Left colon (tissue), 2 donors: ENCODE measurements at regions not wholly inside any gene's neighbourhood (a gene's known extent, or its start where the extent isn't known, plus 50 kb on each side); places are given as distances from the start of the nearest gene placed in this dataset.

Experiments
- ATAC-seq: fragments of 200-7000 bp; cut with Tn5 transposase; one replicate; pipeline ENCODE4 v1.9.1; 2020; ENCODE audit warnings: mild to moderate bottlenecking, moderate library complexity
- DNase-seq, 2 donors: peaks; one replicate each; pipeline ENCODE4 v3.0.0-alpha.2; 2020
- intact Hi-C, 2 donors: fragments of 100-400 bp; cut with DNase I in 1 of 2; cut with micrococcal nuclease in 1 of 2; formaldehyde crosslinking; loops; one replicate each; pipeline versions ENCODE4 v1.11.2 to v1.14.0; 2022; cut with DNase I, micrococcal nuclease
- donor health status: DM: no; HTN: no; CAD: no.
- donor health status: DM: yes; HTN: yes; CAD: no.

DNA sequence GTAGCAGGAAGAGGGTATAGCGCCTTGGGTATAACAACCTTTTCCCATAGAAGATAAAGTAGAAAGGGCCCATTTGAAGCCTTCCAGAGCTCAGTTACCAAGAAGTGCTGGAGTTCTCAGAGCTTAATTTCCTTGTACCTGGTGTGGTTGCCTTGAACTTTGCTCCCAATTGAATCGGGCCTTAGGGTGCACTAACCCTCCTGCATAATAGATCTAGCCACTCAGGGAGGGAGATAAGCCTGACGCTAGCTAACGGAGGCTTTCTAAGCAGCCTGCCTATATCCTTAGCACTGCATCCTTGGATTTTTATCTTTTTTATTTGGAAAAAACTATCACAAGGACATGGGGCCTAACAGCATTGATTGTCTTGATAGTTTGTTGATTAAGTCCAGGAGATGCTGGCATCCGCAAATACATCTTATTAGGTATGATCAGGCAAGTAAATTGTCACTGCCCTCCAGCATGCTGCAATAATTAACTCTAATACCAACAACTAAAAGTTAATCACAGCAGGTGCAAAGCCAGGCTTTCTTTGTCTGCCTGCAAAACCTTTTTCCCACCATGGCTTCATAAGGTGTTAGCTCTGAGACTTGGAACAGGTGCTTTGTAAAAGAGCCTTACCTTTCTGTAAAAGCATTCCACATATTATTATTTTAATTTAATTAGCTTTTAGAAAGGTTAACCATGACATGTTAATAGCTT, 199.4 kb downstream of the SREK1 start:
- DNase-seq, result no peak
- ATAC-seq, result peak; percentile 82
- intact Hi-C loops, result no loop called here

DNA sequence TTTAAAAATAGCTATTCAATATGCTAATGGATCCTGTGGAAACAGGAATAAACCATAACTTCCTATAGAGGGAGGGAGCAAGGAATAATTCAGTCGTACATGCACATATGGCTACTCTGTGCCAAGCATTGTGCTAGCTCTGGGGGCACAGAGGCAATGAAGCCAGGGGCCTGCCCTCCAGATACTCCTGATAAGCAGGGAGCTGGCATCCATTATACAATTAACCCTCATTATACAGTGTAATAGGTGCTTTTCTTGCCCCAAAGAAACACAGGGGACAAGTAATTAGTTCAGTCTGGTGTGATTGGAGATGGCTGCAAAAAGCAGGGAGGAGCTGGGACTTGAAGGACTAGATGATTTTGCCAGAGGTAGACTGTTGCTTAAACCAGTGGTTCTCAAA, 200.4 kb downstream of the SREK1 start:
- no peak for DNase-seq
- intact Hi-C loops, result no loop called here
- no peak for ATAC-seq

GRCh38 chr5:66345281-66345680, 201.2 kb downstream of the SREK1 start:
- no peak for DNase-seq

DNA sequence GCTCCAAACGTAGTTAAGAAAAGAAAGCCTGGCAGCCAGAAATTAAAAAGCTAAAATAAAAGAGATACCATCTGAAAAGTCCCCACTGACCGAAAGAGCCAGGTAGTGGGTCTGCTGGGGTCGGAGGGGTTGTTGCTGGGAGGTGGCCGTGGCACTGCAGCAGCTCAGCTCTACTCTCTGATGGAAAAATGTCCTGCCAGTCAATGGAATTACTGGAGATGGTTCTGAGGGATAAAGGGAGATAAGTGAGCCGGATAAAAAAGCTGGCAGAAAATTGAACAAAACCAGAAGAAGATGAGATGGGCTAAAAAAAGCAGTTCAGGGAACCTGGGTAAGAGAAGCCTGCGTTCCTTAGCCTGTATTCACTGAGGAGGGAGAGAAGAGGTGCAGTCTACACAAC, 202.8 kb downstream of the SREK1 start:
- ATAC-seq, result no peak
- no peak for DNase-seq
- intact Hi-C loops, result no loop called here

More at GRCh38 chr5:66345281-66345680, 201.2 kb downstream of the SREK1 start:
- intact Hi-C loops, result no loop called here
- ATAC-seq, result no peak

- DNase-seq (no peak), ATAC-seq (no peak)
- intact Hi-C loops, result no loop called here
Observed at GRCh38 chr5:66348387-66349125, 204.5 kb downstream of the SREK1 start.

DNA sequence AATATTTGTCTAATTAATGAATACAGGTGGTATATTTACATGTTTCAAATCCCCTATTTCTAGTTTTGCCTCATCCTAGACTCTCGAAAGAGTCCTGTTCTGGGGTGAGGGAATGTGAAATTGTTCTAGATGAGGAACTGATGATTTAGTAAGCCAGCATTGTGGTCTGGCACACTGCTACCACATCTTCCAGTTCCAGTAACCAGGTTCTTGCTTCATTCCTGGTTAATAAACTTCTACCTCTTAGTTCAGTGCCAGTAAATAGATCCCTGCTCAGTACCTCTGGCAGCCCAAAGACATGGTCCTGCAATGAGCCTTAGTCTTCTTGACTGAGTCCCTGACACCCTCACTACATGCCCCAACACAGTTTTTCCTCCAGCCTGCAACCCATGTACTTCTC, 207.7 kb downstream of the SREK1 start:
- intact Hi-C loops, result no loop called here
- DNase-seq (no peak), ATAC-seq (no peak)

GRCh38 chr5:66353186-66353585, 209.1 kb downstream of the SREK1 start:
- intact Hi-C loops, result no loop called here
- ATAC-seq, result no peak
- no peak for DNase-seq

- DNase-seq (no peak), ATAC-seq (no peak)
- intact Hi-C loops, result no loop called here
Observed at GRCh38 chr5:66354422-66354821, 210.3 kb downstream of the SREK1 start.

DNA sequence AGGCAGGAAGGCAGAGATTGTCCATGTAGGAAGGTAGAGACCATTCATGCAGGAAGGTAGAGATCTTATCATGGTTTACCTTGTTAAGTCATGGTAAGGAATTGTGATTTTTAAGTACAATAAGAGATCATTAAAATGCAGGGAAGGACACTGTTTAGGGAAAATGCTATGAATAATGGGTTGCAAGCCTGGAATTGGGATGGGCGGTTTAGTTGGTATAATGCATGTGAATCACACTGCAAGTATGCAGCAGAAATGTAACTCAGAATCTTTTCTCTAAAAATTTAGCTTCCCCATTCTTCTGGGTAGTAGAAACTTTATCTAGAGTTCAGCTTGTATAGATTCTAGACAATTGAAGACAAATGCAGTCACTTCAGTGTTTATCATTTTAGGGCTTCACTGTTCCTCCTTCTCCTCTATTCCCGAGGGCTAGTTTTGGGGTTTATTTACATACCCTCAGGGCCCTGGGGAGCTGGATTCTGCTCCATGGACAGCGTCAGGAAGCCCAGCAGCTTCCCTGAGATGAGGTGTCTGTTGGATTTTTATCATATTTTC, 212.0 kb downstream of the SREK1 start:
- intact Hi-C loops, result no loop called here
- no peak for ATAC-seq
- no peak for DNase-seq

DNA sequence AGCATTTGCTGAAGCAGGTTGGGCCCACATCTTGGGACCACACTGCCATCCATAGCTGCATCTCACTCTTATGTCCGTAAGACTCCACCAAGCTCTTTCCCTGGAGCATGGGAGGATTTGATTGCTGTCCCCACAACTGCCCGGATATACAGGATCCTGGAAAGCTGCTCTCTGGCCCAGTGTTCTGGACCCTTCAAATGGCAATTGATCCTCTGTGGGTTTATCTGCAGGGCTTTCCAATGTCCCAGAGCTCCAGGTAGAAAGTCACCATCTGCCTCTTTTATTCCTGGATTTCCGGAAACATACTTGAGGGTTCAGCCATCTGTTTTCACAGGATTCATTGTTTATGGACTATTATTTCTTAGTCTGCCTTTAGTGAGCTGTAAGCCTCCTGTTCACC, 214.6 kb downstream of the SREK1 start:
- intact Hi-C loops, result no loop called here
- DNase-seq, result no peak
- no peak for ATAC-seq

DNA sequence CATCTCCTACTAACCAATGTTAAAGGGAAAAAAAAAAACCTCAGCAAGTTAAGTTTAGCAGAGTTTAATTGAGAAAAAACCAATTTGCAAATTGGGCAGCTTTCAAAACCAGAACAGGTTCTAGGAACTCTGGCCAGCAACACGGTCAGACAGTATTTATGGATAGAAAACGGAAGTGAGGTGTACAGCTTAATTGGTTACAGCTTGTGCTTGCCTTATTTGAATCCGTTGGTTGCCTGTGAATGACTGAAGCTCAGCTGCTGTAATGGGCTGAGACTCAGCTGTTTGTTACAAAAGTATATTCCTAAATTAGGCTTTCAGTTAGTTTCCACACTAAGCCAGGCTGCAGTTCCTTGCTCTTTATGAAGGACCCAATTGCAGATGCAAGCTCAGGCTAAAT, 217.0 kb downstream of the SREK1 start:
- ATAC-seq (no peak), DNase-seq (no peak)
- intact Hi-C loops, result no loop called here

GRCh38 chr5:66362046-66362445, 217.9 kb downstream of the SREK1 start:
- intact Hi-C loops, result no loop called here
- DNase-seq (no peak), ATAC-seq (no peak)

GRCh38 chr5:66362687-66363086, 218.6 kb downstream of the SREK1 start:
- no peak for DNase-seq
- intact Hi-C loops, result no loop called here
- ATAC-seq, result no peak

- intact Hi-C loops, result no loop called here
- ATAC-seq (no peak), DNase-seq (no peak)
Observed at GRCh38 chr5:66363097-66363496, 219.0 kb downstream of the SREK1 start.

DNA sequence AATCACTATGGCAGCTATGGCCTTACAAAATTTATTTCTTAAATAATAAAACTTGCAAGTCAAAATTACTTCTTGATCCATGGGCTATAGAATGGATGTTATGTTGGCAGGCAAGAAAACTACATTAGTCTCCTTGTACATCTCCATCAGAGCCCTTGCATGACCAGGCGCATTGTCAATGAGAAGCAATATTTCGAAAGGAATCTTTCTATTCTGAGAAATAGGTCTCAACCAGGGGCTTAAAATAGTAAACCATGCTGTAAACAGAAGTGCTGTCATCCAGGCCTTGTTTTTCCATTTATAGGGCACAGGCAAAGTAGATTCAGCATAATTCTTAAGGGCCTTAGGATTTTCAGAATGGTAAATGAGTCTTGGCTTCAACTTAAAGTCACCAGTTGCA, 220.1 kb downstream of the SREK1 start:
- intact Hi-C loops, result no loop called here
- DNase-seq, result no peak

GRCh38 chr5:66365981-66366380, 221.9 kb downstream of the SREK1 start:
- ATAC-seq (no peak), DNase-seq (no peak)
- intact Hi-C loops, result no loop called here

More for the DNA sequence above, 220.1 kb downstream of the SREK1 start:
- ATAC-seq, result no peak

DNA sequence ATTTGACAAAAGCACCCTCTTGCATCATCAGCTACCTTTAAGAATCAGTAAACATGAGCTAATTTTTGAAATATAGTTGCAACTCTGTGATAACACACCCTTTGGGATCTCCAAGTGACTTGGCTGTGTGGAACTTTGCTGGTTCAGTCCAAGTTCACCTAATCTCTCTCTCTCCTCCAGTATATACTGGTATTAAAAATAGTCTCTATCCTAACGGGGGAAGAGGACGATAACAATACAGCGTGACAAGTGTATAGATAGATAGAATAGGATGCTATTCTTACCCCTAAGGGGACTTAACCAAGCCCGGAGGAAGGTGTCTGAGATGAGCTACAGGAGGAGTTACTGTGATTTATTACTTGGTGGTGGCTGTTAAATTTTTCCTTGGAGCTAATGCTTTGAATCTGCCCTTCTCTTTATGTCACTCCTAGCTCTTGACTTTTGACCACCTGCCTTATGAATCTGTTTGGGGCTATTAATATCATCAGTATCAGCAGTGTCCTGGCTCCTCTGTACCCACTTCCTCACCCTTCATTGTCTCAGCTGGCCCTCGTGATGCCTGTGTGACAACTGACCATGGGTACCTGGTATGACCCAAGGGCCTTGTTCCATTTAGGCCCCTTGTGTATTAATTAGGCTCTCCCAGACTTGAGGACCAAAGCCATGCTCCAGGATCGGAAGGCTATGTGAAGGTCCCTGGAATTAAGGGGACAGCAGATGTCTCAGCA, 223.9 kb downstream of the SREK1 start:
- ATAC-seq, result no peak
- DNase-seq, result no peak
- intact Hi-C loops, result no loop called here

DNA sequence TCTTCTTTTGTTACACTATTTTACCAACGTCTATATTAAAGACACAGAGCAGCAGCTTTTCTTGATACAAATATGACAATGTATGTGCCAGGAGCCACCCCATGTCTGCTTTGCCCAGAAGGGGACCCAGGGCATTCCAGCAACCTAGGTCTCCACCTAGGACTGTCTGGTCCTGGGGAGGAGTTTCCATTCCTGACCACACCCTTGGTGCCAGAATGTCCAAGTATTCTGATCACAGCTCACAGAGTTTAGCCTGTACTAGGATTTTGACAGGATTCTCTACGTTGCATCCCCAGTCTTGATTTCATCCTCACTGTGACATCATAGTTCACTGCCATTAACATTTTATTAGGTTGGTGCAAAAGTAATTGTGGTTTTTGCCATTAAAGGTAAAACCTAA, 224.7 kb downstream of the SREK1 start:
- intact Hi-C loops, result no loop called here
- DNase-seq, result no peak
- ATAC-seq, result no peak

GRCh38 chr5:66377747-66378146, 218.4 kb upstream of the MAST4 start:
- DNase-seq (no peak), ATAC-seq (no peak)
- intact Hi-C loops, result no loop called here

DNA sequence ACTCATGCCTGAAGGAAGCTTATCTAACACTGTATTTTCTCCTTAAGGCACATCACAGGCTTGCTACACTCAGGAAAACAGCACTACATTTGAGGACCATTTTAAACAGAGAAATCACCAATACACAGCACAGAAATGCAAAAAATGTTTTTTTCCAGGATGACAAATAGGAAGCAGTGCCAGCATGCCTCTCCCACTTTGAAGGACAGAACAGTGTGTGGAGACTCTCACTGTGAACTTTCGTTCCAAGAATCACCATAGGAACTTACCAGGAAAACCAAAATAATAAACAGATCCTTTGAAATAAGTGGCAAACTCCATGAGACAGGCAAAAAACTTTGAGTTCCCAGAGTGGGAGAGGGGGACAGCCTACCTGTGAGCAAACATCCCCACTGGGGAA, 217.8 kb upstream of the MAST4 start:
- intact Hi-C loops, result no loop called here
- ATAC-seq (no peak), DNase-seq (no peak)
